ENCODE measurements at regions not wholly inside any gene's neighbourhood (a gene's known extent, or its start where the extent isn't known, plus 50 kb on each side); places are given as distances from the start of the nearest gene placed in this dataset.

GRCh38 chr3:18779704-18780103 lies 354.6 kb upstream of the SATB1 start:
- intact Hi-C loops (cut with micrococcal nuclease), result no loop called here

GRCh38 chr3:18778598-18778997 lies 353.5 kb upstream of the SATB1 start:
- intact Hi-C loops (cut with micrococcal nuclease), result no loop called here

GRCh38 chr3:18778094-18778493 lies 353.0 kb upstream of the SATB1 start:
- intact Hi-C loops (cut with micrococcal nuclease), result no loop called here

GRCh38 chr3:18775501-18775900 lies 350.4 kb upstream of the SATB1 start:
- intact Hi-C loops (cut with micrococcal nuclease), result no loop called here

GRCh38 chr3:18774319-18775088 lies 349.4 kb upstream of the SATB1 start:
- intact Hi-C loops (cut with micrococcal nuclease), result no loop called here

- intact Hi-C loops (cut with micrococcal nuclease), result no loop called here
These were observed 347.7 kb upstream of the SATB1 start for GRCh38 chr3:18772699-18773305.

GRCh38 chr3:18771931-18772330 lies 346.8 kb upstream of the SATB1 start:
- intact Hi-C loops (cut with micrococcal nuclease), result no loop called here

GRCh38 chr3:18770800-18771199 lies 345.7 kb upstream of the SATB1 start:
- intact Hi-C loops (cut with micrococcal nuclease), result no loop called here

- intact Hi-C loops (cut with micrococcal nuclease), result no loop called here
These were observed 342.7 kb upstream of the SATB1 start for GRCh38 chr3:18767756-18768303.

GRCh38 chr3:18766974-18767373 lies 341.8 kb upstream of the SATB1 start:
- intact Hi-C loops (cut with micrococcal nuclease), result no loop called here

GRCh38 chr3:18765662-18766061 lies 340.5 kb upstream of the SATB1 start:
- intact Hi-C loops (cut with micrococcal nuclease), result no loop called here

- intact Hi-C loops (cut with micrococcal nuclease), result no loop called here
These were observed 340.0 kb upstream of the SATB1 start for GRCh38 chr3:18765161-18765560.

- intact Hi-C loops (cut with micrococcal nuclease), result no loop called here
These were observed 336.4 kb upstream of the SATB1 start for GRCh38 chr3:18761530-18761929.

- intact Hi-C loops (cut with micrococcal nuclease), result loop anchor here (1.0 to 5.0 kb wide), 8 partner anchors 17 to 863 kb away; no protein-coding TSS in a partner anchor
These were observed 333.0 kb upstream of the SATB1 start for GRCh38 chr3:18758047-18758704.

GRCh38 chr3:18757476-18757875 lies 332.3 kb upstream of the SATB1 start:
- intact Hi-C loops (cut with micrococcal nuclease), result loop anchor here (5.0 kb wide), 4 partner anchors 40 to 370 kb away; no protein-coding TSS in a partner anchor

GRCh38 chr3:18752273-18752934 lies 327.3 kb upstream of the SATB1 start:
- intact Hi-C loops (cut with micrococcal nuclease), result loop anchor here (1.0 kb wide), 1 partner anchor 8 kb away; no protein-coding TSS in a partner anchor

- intact Hi-C loops (cut with micrococcal nuclease), result no loop called here
These were observed 326.4 kb upstream of the SATB1 start for GRCh38 chr3:18751514-18751913.

GRCh38 chr3:18747383-18747782 lies 322.2 kb upstream of the SATB1 start:
- intact Hi-C loops (cut with micrococcal nuclease), result no loop called here

GRCh38 chr3:18745472-18745871 lies 320.3 kb upstream of the SATB1 start:
- intact Hi-C loops (cut with micrococcal nuclease), result no loop called here

GRCh38 chr3:18744472-18744871 lies 319.3 kb upstream of the SATB1 start:
- intact Hi-C loops (cut with micrococcal nuclease), result loop anchor here (1.0 to 5.0 kb wide), 4 partner anchors 8 to 1002 kb away; partner anchors contain the start of genes SATB1 and TBC1D5

- intact Hi-C loops (cut with micrococcal nuclease), result loop anchor here (1.0 to 5.0 kb wide), 4 partner anchors 9 to 1001 kb away; partner anchors contain the start of genes SATB1 and TBC1D5
These were observed 318.6 kb upstream of the SATB1 start for GRCh38 chr3:18743761-18744160.

Data from T-helper 2 cell treated with Interferon-gamma antibody and Interleukin-4, amounts not matched to agents 100 ng/mL and 5 ng/mL, for 36 hours (primary cell).